Trophoblast cell (in vitro differentiated cells and primary cell): ENCODE measurements at regions not wholly inside any gene's neighbourhood (a gene's known extent, or its start where the extent isn't known, plus 50 kb on each side); places are given as distances from the start of the nearest gene placed in this dataset.

Source experiments
- DNase-seq, 2 donors: peaks; one replicate each; pipeline ENCODE4 v3.0.0-alpha.2; 2016
- H2AFZ ChIP-seq: 2 replicates; pipeline ENCODE4 v1.6.1; 2013; ENCODE audit warnings: low read length, moderate library complexity, mild to moderate bottlenecking; ENCODE audit not compliant: insufficient read depth, poor library complexity
- H2AK5ac ChIP-seq: 2 replicates; pipeline ENCODE4 v1.6.1; 2013; ENCODE audit warnings: mild to moderate bottlenecking, low read length
- H2BK120ac ChIP-seq: 2 replicates; pipeline ENCODE4 v1.6.1; 2013; ENCODE audit warnings: low read length, mild to moderate bottlenecking, moderate library complexity; ENCODE audit not compliant: insufficient read depth, poor library complexity
- H2BK12ac ChIP-seq: 2 replicates; pipeline ENCODE4 v1.6.1; 2013; ENCODE audit warnings: mild to moderate bottlenecking, low read length, moderate library complexity
- H2BK5ac ChIP-seq: 2 replicates; pipeline ENCODE4 v1.6.1; 2013; ENCODE audit warnings: low read length, low read depth, moderate library complexity, mild to moderate bottlenecking; ENCODE audit not compliant: poor library complexity
- H3K14ac ChIP-seq: 2 replicates; pipeline ENCODE4 v1.6.1; 2013; ENCODE audit warnings: mild to moderate bottlenecking, low read length
- H3K18ac ChIP-seq: 2 replicates; pipeline ENCODE4 v1.6.1; 2013; ENCODE audit warnings: mild to moderate bottlenecking, low read length
- H3K23ac ChIP-seq: 2 replicates; pipeline ENCODE4 v1.6.1; 2013; ENCODE audit warnings: low read length
- H3K27ac ChIP-seq: 2 replicates; pipeline ENCODE4 v1.5.1; 2013; ENCODE audit warnings: low read depth, mild to moderate bottlenecking, inconsistent platforms, low read length, moderate library complexity
- H3K27me3 ChIP-seq: 2 replicates; pipeline ENCODE4 v1.6.1; 2013; ENCODE audit warnings: inconsistent platforms, mild to moderate bottlenecking, low read length, moderate library complexity; ENCODE audit not compliant: insufficient read depth
- H3K36me3 ChIP-seq, 2 experiments: 1 replicate in 1 of 2; 2 replicates in 1 of 2; pipeline ENCODE4 v1.6.1; 2013; ENCODE audit warnings: low read length in 2 of 2, mild to moderate bottlenecking in 2 of 2, moderate library complexity in 1 of 2; ENCODE audit not compliant: insufficient read depth in 2 of 2, control insufficient read depth in 1 of 2
- H3K4ac ChIP-seq: 2 replicates; pipeline ENCODE4 v1.6.1; 2013; ENCODE audit warnings: low read depth, mild to moderate bottlenecking, low read length, moderate library complexity
- H3K4me1 ChIP-seq, 2 experiments: 1 replicate in 1 of 2; 2 replicates in 1 of 2; pipeline ENCODE4 v1.6.1; 2013; ENCODE audit warnings: low read length in 2 of 2, mild to moderate bottlenecking in 2 of 2, moderate library complexity in 1 of 2; ENCODE audit not compliant: insufficient read depth in 2 of 2, control insufficient read depth in 1 of 2
- H3K4me2 ChIP-seq: 2 replicates; pipeline ENCODE4 v1.6.1; 2013; ENCODE audit warnings: inconsistent platforms, mild to moderate bottlenecking, low read length, moderate library complexity
- H3K4me3 ChIP-seq: 2 replicates; pipeline ENCODE4 v1.5.1; 2013; ENCODE audit warnings: mild to moderate bottlenecking, low read depth, low read length, inconsistent platforms
- H3K79me1 ChIP-seq: one replicate; pipeline ENCODE4 v1.6.1; 2013; ENCODE audit warnings: low read length
- H3K79me2 ChIP-seq: 2 replicates; pipeline ENCODE4 v1.6.1; 2013; ENCODE audit warnings: low read length, mild to moderate bottlenecking; ENCODE audit not compliant: control insufficient read depth, insufficient read depth, poor library complexity
- H3K9ac ChIP-seq: 2 replicates; pipeline ENCODE4 v1.6.1; 2013; ENCODE audit warnings: mild to moderate bottlenecking, low read length
- H3K9me3 ChIP-seq: 2 replicates; pipeline ENCODE4 v1.6.1; 2013; ENCODE audit warnings: low read depth, mild to moderate bottlenecking, control low read depth, inconsistent platforms, low read length; ENCODE audit not compliant: insufficient read depth
- H4K12ac ChIP-seq: 2 replicates; pipeline ENCODE4 v1.6.1; 2013; ENCODE audit warnings: low read depth, mild to moderate bottlenecking, low read length, moderate library complexity
- H4K8ac ChIP-seq: 2 replicates; pipeline ENCODE4 v1.6.1; 2013; ENCODE audit warnings: low read depth, mild to moderate bottlenecking, low read length, moderate library complexity
- H4K91ac ChIP-seq: one replicate; pipeline ENCODE4 v1.6.1; 2013; ENCODE audit warnings: low read depth, mild to moderate bottlenecking, low read length, moderate library complexity
- WGBS: extraction: QIAGEN DNeasy Blood & Tissue Kit; methylation state at CpG from one replicate; pipeline ENCODE4 v1.1.7; 2013; ENCODE audit warnings: missing lambda C conversion rate; ENCODE audit not compliant: insufficient read length, insufficient coverage; ENCODE audit errors: extremely low coverage; 5-methylcytosine and 5-hydroxymethylcytosine counted together

- H3K36me3 ChIP-seq = no peaks in the 10 kb centered on the region
- H2AFZ ChIP-seq = no peak overlapping the region
- H3K4me1 ChIP-seq = no peaks in the 10 kb centered on the region
- no peak overlapping the region for H4K12ac ChIP-seq
- no peak overlapping the region for H2BK12ac ChIP-seq
- no peak overlapping the region for H3K27ac ChIP-seq
- WGBS = no CpG with 5 or more reads among the region's 2 CpGs
- H3K4me3 ChIP-seq = no peak overlapping the region
- H3K23ac ChIP-seq = no peak overlapping the region
- H2AK5ac ChIP-seq = no peak overlapping the region
- H3K4ac ChIP-seq = no peak overlapping the region
- H3K79me2 ChIP-seq = no peaks in the 10 kb centered on the region
- H3K14ac ChIP-seq = no peak overlapping the region
- no peak overlapping the region for H4K91ac ChIP-seq
- H2BK120ac ChIP-seq = no peak overlapping the region
- H4K8ac ChIP-seq = no peak overlapping the region
- no peak overlapping the region for H3K9ac ChIP-seq
- H3K27me3 ChIP-seq = no peaks in the 10 kb centered on the region
- no peak overlapping the region for H2BK5ac ChIP-seq
- no peaks in the 10 kb centered on the region for H3K9me3 ChIP-seq
- no peaks in the 10 kb centered on the region for H3K79me1 ChIP-seq
- no peak overlapping the region for H3K18ac ChIP-seq
- peak in 1 of 2 donors; percentile 2 for DNase-seq
- no peak overlapping the region for H3K4me2 ChIP-seq
These were observed 549.4 kb downstream of the STK39 start for GRCh38 chr2:167697948-167698347.

- Histone ChIP-seq H3K27ac (no peak overlapping the region), H3K27me3 (no peaks in the 10 kb centered on the region), H4K12ac (no peak overlapping the region), H3K79me1 (no peaks in the 10 kb centered on the region), H3K4me2 (no peak overlapping the region), H3K36me3 (no peaks in the 10 kb centered on the region), H3K4me3 (no peak overlapping the region), H3K4me1 (no peaks in the 10 kb centered on the region), H4K91ac (no peak overlapping the region), H2BK12ac (no peak overlapping the region), H2AFZ (no peak overlapping the region), H3K79me2 (no peaks in the 10 kb centered on the region), H3K14ac (no peak overlapping the region), H2BK5ac (no peak overlapping the region), H3K18ac (no peak overlapping the region), H3K9ac (no peak overlapping the region), H3K4ac (no peak overlapping the region), H3K23ac (no peak overlapping the region), H3K9me3 (no peaks in the 10 kb centered on the region), H2BK120ac (no peak overlapping the region), H2AK5ac (no peak overlapping the region), H4K8ac (no peak overlapping the region)
- no peak for DNase-seq
- no CpG with 5 or more reads among the region's 1 CpG for WGBS
These were observed 550.2 kb downstream of the STK39 start for GRCh38 chr2:167697194-167697593.

GRCh38 chr2:167692936-167693335 is 554.5 kb downstream of the STK39 start:
- H3K79me2 ChIP-seq = no peaks in the 10 kb centered on the region
- no peaks in the 10 kb centered on the region for H3K27me3 ChIP-seq
- no CpG with 5 or more reads among the region's 2 CpGs for WGBS

GRCh38 chr2:167692191-167692590 is 555.2 kb downstream of the STK39 start:
- H3K14ac ChIP-seq = no peak overlapping the region
- H3K4ac ChIP-seq = no peak overlapping the region
- H2BK5ac ChIP-seq = no peak overlapping the region
- no peak overlapping the region for H3K23ac ChIP-seq
- H4K8ac ChIP-seq = no peak overlapping the region
- no peak for DNase-seq
- no peak overlapping the region for H3K18ac ChIP-seq
- no peak overlapping the region for H2BK12ac ChIP-seq
- no peaks in the 10 kb centered on the region for H3K27me3 ChIP-seq
- no peak overlapping the region for H4K12ac ChIP-seq
- no peaks in the 10 kb centered on the region for H3K36me3 ChIP-seq
- no CpG with 5 or more reads among the region's 1 CpG for WGBS
- H3K79me2 ChIP-seq = no peaks in the 10 kb centered on the region
- H3K4me2 ChIP-seq = no peak overlapping the region
- no peak overlapping the region for H2BK120ac ChIP-seq
- H2AK5ac ChIP-seq = no peak overlapping the region
- no peak overlapping the region for H3K27ac ChIP-seq
- no peak overlapping the region for H2AFZ ChIP-seq
- H3K9ac ChIP-seq = no peak overlapping the region
- no peaks in the 10 kb centered on the region for H3K4me1 ChIP-seq
- no peaks in the 10 kb centered on the region for H3K79me1 ChIP-seq
- H4K91ac ChIP-seq = no peak overlapping the region
- H3K4me3 ChIP-seq = no peak overlapping the region
- H3K9me3 ChIP-seq = no peaks in the 10 kb centered on the region

More at GRCh38 chr2:167692936-167693335, 554.5 kb downstream of the STK39 start:
- no peak overlapping the region for H3K4ac ChIP-seq
- no peak overlapping the region for H3K9ac ChIP-seq
- H2AK5ac ChIP-seq = no peak overlapping the region
- H2BK120ac ChIP-seq = no peak overlapping the region
- H3K23ac ChIP-seq = no peak overlapping the region
- no peak overlapping the region for H4K12ac ChIP-seq
- no peak overlapping the region for H3K4me2 ChIP-seq
- no peak overlapping the region for H3K4me3 ChIP-seq
- no peaks in the 10 kb centered on the region for H3K4me1 ChIP-seq
- no peak overlapping the region for H3K27ac ChIP-seq
- no peaks in the 10 kb centered on the region for H3K79me1 ChIP-seq
- H4K91ac ChIP-seq = no peak overlapping the region
- H4K8ac ChIP-seq = no peak overlapping the region
- no peak overlapping the region for H2BK12ac ChIP-seq
- DNase-seq = no peak
- H3K9me3 ChIP-seq = no peaks in the 10 kb centered on the region
- H3K18ac ChIP-seq = no peak overlapping the region
- no peak overlapping the region for H2BK5ac ChIP-seq
- no peaks in the 10 kb centered on the region for H3K36me3 ChIP-seq
- no peak overlapping the region for H2AFZ ChIP-seq
- no peak overlapping the region for H3K14ac ChIP-seq
